ENCODE measurements at regions not wholly inside any gene's neighbourhood (a gene's known extent, or its start where the extent isn't known, plus 50 kb on each side); places are given as distances from the start of the nearest gene placed in this dataset.

GRCh38 chr2:120999377-121000097 is 263.9 kb downstream of the GLI2 start:
- H3K4me1 ChIP-seq, result no peaks in the 10 kb centered on the region
- no peak for DNase-seq
- no peaks in the 10 kb centered on the region for H3K36me3 ChIP-seq
- H3K4me3 ChIP-seq, result no peak overlapping the region
- no peaks in the 10 kb centered on the region for H3K9me3 ChIP-seq
- H3K27ac ChIP-seq, result no peak overlapping the region
- H3K27me3 ChIP-seq, result no peaks in the 10 kb centered on the region
- TF ChIP-seq POLR2A (IDR thresholded peaks at IDR 0.05) (no peak), CTCF (IDR thresholded peaks at IDR 0.05) (no peak)

- Histone ChIP-seq H3K27me3 (no peaks in the 10 kb centered on the region), H3K4me3 (no peak overlapping the region), H3K4me1 (no peaks in the 10 kb centered on the region), H3K27ac (no peak overlapping the region), H3K9me3 (no peaks in the 10 kb centered on the region), H3K36me3 (no peaks in the 10 kb centered on the region)
- DNase-seq, result no peak
- no peak for TF ChIP-seq CTCF (IDR thresholded peaks at IDR 0.05)
- TF ChIP-seq POLR2A (IDR thresholded peaks at IDR 0.05), result no peak
Observed at GRCh38 chr2:121000804-121001203, 265.1 kb downstream of the GLI2 start.

- no peaks in the 10 kb centered on the region for H3K9me3 ChIP-seq
- no peak for DNase-seq
- TF ChIP-seq POLR2A (IDR thresholded peaks at IDR 0.05) (no peak), CTCF (IDR thresholded peaks at IDR 0.05) (no peak)
Observed at GRCh38 chr2:121001641-121002040, 266.0 kb downstream of the GLI2 start.

GRCh38 chr2:121002597-121002996 is 266.9 kb downstream of the GLI2 start:
- Histone ChIP-seq H3K27ac (no peak overlapping the region), H3K9me3 (no peaks in the 10 kb centered on the region), H3K36me3 (no peaks in the 10 kb centered on the region), H3K4me3 (no peak overlapping the region), H3K4me1 (no peaks in the 10 kb centered on the region), H3K27me3 (no peaks in the 10 kb centered on the region)
- no peak for DNase-seq
- TF ChIP-seq CTCF (IDR thresholded peaks at IDR 0.05) (no peak), POLR2A (IDR thresholded peaks at IDR 0.05) (no peak)

More at GRCh38 chr2:121001641-121002040, 266.0 kb downstream of the GLI2 start:
- Histone ChIP-seq H3K4me3 (no peak overlapping the region), H3K27ac (no peak overlapping the region), H3K36me3 (no peaks in the 10 kb centered on the region), H3K27me3 (no peaks in the 10 kb centered on the region), H3K4me1 (no peaks in the 10 kb centered on the region)

- Histone ChIP-seq H3K4me3 (no peak overlapping the region), H3K9me3 (no peaks in the 10 kb centered on the region), H3K4me1 (no peaks in the 10 kb centered on the region), H3K27me3 (no peaks in the 10 kb centered on the region), H3K36me3 (no peaks in the 10 kb centered on the region), H3K27ac (no peak overlapping the region)
- TF ChIP-seq POLR2A (IDR thresholded peaks at IDR 0.05), result no peak
- DNase-seq, result no peak
Observed at GRCh38 chr2:121003391-121003790, 267.7 kb downstream of the GLI2 start.

GRCh38 chr2:121004359-121004758 is 268.7 kb downstream of the GLI2 start:
- no peak for DNase-seq
- H3K36me3 ChIP-seq, result no peaks in the 10 kb centered on the region
- H3K4me3 ChIP-seq, result no peak overlapping the region
- no peaks in the 10 kb centered on the region for H3K9me3 ChIP-seq
- TF ChIP-seq POLR2A (IDR thresholded peaks at IDR 0.05) (no peak), CTCF (IDR thresholded peaks at IDR 0.05) (no peak)
- no peaks in the 10 kb centered on the region for H3K27me3 ChIP-seq
- no peak overlapping the region for H3K27ac ChIP-seq
- H3K4me1 ChIP-seq, result no peaks in the 10 kb centered on the region
